Cardiac muscle cell (in vitro differentiated cells and primary cell): ENCODE measurements at regions not wholly inside any gene's neighbourhood (a gene's known extent, or its start where the extent isn't known, plus 50 kb on each side); places are given as distances from the start of the nearest gene placed in this dataset.

Experiments used
- DNase-seq, 2 donors: peaks; one replicate each; pipeline versions ENCODE4 v3.0.0 to v3.0.0-alpha.2; 2010 to 2017; ENCODE audit warnings: low read depth in 1 of 2, low spot score in 1 of 2
- H3K27ac ChIP-seq: fragments of 200-600 bp; sonication (generic); 2 replicates; pipeline ENCODE4 v1.5.1; 2016
- H3K27me3 ChIP-seq: fragments of 200-600 bp; sonication (generic); 2 replicates; pipeline ENCODE4 v1.6.0; 2016; ENCODE audit warnings: control low read depth
- H3K36me3 ChIP-seq: fragments of 200-600 bp; sonication (generic); 2 replicates; pipeline ENCODE4 v1.5.1; 2016; ENCODE audit warnings: control low read depth
- H3K4me1 ChIP-seq: fragments of 200-600 bp; sonication (generic); 2 replicates; pipeline ENCODE4 v1.8.1; 2017; ENCODE audit warnings: low read depth, mild to moderate bottlenecking, mixed run types
- H3K4me3 ChIP-seq: fragments of 200-600 bp; sonication (generic); 2 replicates; pipeline ENCODE4 v1.5.1; 2016; ENCODE audit warnings: mild to moderate bottlenecking
- H3K9me3 ChIP-seq: fragments of 200-600 bp; sonication (generic); 2 replicates; pipeline ENCODE4 v1.5.1; 2017; ENCODE audit warnings: low read depth, mild to moderate bottlenecking, control low read depth
- CTCF ChIP-seq: IDR thresholded peaks from 2 replicates; pipeline ENCODE4 v1.5.1; 2012; ENCODE audit warnings: low read depth, mild to moderate bottlenecking, low read length

GRCh38 chr5:24854350-24854749, 209.6 kb upstream of the CDH10 start:
- Histone ChIP-seq H3K4me1 (no peaks in the 10 kb centered on the region), H3K4me3 (no peak overlapping the region), H3K27ac (no peak overlapping the region), H3K36me3 (no peaks in the 10 kb centered on the region), H3K27me3 (no peaks in the 10 kb centered on the region), H3K9me3 (no peaks in the 10 kb centered on the region)
- no peak for DNase-seq
- TF ChIP-seq CTCF, result no peak

- TF ChIP-seq CTCF, result no peak
- no peaks in the 10 kb centered on the region for H3K4me1 ChIP-seq
- H3K36me3 ChIP-seq, result no peaks in the 10 kb centered on the region
- H3K27me3 ChIP-seq, result no peaks in the 10 kb centered on the region
- no peak for DNase-seq
- H3K9me3 ChIP-seq, result no peaks in the 10 kb centered on the region
- no peak overlapping the region for H3K4me3 ChIP-seq
- H3K27ac ChIP-seq, result no peak overlapping the region
Observed at GRCh38 chr5:24850926-24851486, 206.2 kb upstream of the CDH10 start.

- Histone ChIP-seq H3K27ac (no peak overlapping the region), H3K36me3 (no peaks in the 10 kb centered on the region), H3K4me1 (no peaks in the 10 kb centered on the region), H3K4me3 (no peak overlapping the region), H3K9me3 (no peaks in the 10 kb centered on the region), H3K27me3 (no peaks in the 10 kb centered on the region)
- DNase-seq, result no peak
- TF ChIP-seq CTCF, result no peak
Observed at GRCh38 chr5:24849210-24849609, 204.4 kb upstream of the CDH10 start.

GRCh38 chr5:24831989-24832388, 187.2 kb upstream of the CDH10 start:
- no peaks in the 10 kb centered on the region for H3K36me3 ChIP-seq
- H3K9me3 ChIP-seq, result no peaks in the 10 kb centered on the region
- no peak for TF ChIP-seq CTCF
- H3K27me3 ChIP-seq, result no peaks in the 10 kb centered on the region
- H3K4me1 ChIP-seq, result no peaks in the 10 kb centered on the region
- no peak overlapping the region for H3K27ac ChIP-seq
- DNase-seq, result no peak
- no peak overlapping the region for H3K4me3 ChIP-seq

GRCh38 chr5:24823625-24824024, 178.8 kb upstream of the CDH10 start:
- no peak for DNase-seq
- H3K27me3 ChIP-seq, result no peaks in the 10 kb centered on the region
- no peak overlapping the region for H3K27ac ChIP-seq
- no peaks in the 10 kb centered on the region for H3K9me3 ChIP-seq
- TF ChIP-seq CTCF, result no peak
- no peaks in the 10 kb centered on the region for H3K4me1 ChIP-seq
- H3K36me3 ChIP-seq, result no peaks in the 10 kb centered on the region
- no peak overlapping the region for H3K4me3 ChIP-seq

- DNase-seq, result no peak
- H3K9me3 ChIP-seq, result no peaks in the 10 kb centered on the region
- no peak overlapping the region for H3K4me3 ChIP-seq
- no peaks in the 10 kb centered on the region for H3K4me1 ChIP-seq
- TF ChIP-seq CTCF, result no peak
- H3K27me3 ChIP-seq, result no peaks in the 10 kb centered on the region
- H3K27ac ChIP-seq, result no peak overlapping the region
- no peaks in the 10 kb centered on the region for H3K36me3 ChIP-seq
Observed at GRCh38 chr5:24819841-24820240, 175.1 kb upstream of the CDH10 start.
